Kidney tubule cell (primary cell): ENCODE measurements at regions not wholly inside any gene's neighbourhood (a gene's known extent, or its start where the extent isn't known, plus 50 kb on each side); places are given as distances from the start of the nearest gene placed in this dataset.

Source experiments
- DNase-seq: peaks from one replicate; pipeline ENCODE4 v3.0.0-alpha.2; 2018; ENCODE audit warnings: low spot score

DNA sequence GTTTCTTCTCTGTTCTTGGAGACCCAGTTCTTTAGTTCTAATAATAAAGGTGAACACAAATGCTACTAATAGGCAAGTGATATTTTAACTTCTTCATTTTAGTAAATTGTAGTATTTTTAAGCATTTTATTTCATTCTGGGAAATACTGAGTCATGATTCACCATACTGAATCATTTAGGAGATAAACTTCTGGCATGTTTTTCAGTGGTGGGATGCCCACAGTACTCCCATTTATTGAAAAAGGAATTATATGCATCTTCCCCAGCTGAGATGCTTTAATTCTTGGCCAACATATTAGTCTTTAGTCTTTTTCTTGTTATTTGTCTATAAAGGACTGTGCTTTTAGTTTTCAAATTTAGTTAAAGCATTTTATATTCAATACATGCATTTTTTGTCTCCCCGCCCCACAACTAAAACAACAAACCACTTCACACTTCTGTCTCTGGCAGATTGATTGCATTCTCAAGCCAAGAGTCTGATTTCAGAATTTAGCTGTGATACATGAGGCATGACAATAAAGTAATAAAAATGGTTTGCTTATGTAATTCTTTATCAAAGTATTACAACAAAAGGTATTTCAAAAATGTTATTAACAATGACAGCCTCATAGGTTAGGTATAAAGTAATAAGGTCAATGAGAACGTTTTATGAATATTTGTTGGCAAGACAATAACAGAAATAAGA is 125.2 kb upstream of the CDH18 start:
- no peak for DNase-seq

DNA sequence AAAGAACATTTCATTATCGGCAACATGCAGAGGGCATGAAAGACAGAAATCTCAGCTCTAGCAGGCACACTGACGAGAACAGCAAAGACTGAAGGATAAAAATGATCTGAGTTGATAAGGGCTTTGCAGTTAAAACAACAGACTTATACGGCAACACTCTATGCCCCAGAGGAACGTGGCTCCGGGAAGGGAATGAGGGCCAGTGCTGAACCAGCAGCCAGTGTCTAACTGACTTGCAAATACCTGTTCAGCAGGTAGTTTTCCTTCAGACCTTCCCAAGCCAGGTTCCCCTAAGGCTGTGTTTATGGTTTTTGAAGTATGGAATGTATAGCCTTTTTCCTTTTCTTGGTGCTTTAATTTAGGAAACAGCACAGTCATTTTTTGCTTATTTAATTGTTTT is 121.3 kb upstream of the CDH18 start:
- no peak for DNase-seq

- no peak for DNase-seq
These were observed 117.9 kb upstream of the CDH18 start for GRCh38 chr5:20105915-20106314.

DNA sequence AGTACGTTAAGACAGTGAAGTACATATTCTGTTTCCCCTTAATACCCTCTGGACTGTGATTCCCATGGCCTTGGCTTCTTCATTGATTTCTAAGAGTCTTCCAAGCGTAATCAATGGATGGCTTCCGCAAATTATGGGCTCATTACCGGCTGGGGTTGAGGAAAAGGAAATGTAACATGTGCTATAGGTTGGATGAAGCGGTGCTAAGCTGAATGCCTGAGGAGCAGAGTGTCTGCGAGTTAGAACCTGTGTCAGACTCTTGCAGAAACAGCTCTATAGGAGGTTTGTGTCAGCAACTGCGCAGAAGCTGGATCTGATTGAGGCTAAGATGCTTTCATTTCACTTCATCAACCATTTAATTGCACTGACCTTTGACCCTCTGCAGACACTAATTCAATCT is 114.3 kb upstream of the CDH18 start:
- no peak for DNase-seq

DNA sequence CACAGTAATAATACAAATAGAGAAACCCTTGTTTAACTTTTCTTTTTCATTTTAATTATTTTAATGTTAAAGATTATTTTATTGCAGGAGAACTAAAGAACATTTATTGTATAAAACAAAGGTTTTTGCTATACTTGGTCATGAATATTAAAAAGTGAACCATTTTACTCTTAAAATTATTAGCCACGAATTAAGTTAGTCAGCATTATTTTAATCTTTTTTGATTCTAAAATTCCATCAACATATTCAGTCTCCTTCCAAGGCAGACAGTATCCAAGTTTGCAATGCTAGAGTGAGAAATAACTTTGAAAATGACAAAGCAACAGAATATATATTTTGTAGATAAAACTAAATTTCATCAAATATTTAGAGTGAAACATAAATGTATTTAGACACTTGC is 110.7 kb upstream of the CDH18 start:
- DNase-seq: no peak

GRCh38 chr5:20088361-20088760 is 100.4 kb upstream of the CDH18 start:
- DNase-seq: no peak

DNA sequence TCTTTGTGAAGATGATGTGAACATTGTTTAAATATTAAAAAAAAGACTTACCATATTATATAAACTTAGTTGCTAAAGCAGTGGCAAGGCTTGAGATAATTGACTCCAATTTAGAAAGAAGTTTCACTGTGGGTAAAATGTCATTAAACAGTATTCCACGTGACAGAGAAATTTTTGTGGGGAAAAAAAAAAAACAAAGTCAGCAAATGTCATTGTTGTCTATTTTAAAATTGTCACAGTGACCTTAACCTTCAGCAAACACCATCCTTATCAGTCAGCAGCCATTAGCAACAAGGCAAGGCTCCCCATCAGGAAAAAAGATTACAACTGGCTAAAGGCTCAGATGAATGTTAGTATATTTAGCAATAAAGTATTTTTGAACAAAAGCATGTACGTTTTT is 99.3 kb upstream of the CDH18 start:
- DNase-seq: no peak

- no peak for DNase-seq
These were observed 89.2 kb upstream of the CDH18 start for GRCh38 chr5:20077186-20077585.

- no peak for DNase-seq
These were observed 68.9 kb upstream of the CDH18 start for GRCh38 chr5:20056933-20057332.

DNA sequence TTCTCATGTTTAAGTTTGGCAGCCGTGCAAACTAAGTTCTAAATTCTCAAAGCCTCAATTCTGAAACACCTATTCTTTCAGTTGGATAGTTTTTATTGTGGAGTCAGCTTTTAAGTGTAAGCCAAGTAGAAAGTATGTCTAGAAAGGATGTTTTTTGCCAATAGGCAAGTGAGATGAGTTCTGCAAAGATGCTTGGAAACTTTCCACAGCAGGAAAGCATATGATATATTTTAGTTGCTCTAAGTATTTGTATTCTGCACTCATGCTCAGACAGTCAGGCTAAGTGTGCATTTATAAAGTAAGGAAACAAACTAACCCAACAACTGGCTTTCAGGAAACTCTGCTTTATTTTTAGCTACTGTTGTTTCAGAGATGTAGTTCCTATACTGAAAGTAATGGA is 67.3 kb upstream of the CDH18 start:
- no peak for DNase-seq

GRCh38 chr5:20050262-20050661 is 62.3 kb upstream of the CDH18 start:
- DNase-seq: no peak

DNA sequence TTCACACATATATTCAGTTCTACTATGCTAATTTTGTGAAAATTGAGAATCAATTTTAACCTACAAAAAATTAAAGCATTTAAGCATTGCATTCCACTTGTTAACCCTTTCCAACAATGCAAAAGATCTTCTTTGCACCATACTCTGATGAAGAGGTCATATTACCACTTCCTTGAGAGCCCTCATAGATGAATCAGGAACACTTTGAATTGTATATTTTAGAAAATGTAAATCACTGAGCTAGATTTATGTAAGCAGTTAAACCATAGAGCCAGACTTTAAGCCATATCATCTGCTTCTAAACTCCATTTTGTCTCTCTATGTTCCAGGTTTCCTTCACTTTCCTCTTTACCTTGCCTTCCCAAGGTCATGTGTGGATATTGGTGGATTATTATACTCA is 56.5 kb upstream of the CDH18 start:
- no peak for DNase-seq

- DNase-seq: no peak
These were observed 53.6 kb upstream of the CDH18 start for GRCh38 chr5:20041326-20042274.

- no peak for DNase-seq
These were observed 52.9 kb upstream of the CDH18 start for GRCh38 chr5:20040901-20041300.
